HG03064 (cell line): ENCODE measurements at regions not wholly inside any gene's neighbourhood (a gene's known extent, or its start where the extent isn't known, plus 50 kb on each side); places are given as distances from the start of the nearest gene placed in this dataset.

Source experiments
- ATAC-seq: cut with Tn5 transposase; IDR thresholded peaks from one replicate; pipeline ENCODE4 v1.9.1; 2021; ENCODE audit warnings: low read depth; ENCODE audit not compliant: unreplicated experiment

DNA sequence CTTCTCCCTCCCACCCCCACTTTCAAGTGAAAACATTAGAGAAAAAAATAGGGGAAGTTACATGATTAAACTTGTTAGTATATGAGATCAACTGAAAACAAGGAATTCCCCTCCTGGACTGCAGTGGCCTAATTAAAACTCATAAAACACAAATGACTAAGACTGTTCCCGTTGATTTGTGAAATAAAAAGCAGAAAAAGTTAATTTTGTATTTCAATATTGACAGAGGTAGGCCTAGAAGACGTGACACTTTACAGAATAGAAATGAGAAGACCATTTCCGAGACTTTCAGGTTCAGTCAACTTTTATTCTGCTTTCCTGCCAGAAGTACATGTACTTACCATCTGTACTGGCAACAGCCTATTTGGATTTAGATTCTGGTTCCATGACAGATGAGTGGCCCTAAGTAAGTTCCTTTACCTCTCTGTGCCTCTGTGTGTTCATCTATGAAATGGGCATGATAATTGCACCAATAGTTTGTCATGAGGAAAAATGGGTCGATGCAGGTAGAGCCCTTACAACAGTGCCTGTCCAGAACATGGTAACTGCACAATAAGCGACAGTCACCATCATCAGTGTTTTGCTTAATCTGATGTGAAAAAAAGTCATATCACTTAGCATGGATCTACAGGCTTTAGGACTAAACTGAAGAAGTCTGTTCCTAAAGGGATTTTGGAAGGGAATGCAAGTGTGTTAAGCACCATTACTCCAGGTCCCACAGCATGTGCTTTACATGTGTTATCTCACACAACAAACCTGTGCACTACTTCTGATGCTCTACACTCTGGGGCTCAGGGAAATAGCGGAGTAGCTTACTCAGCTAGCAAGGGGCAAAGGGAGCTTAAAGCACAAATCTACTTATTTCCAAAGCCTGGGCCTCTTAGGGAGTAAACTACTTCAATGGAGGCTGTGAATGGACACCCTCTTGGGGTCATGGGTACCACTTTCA lies 562.3 kb upstream of the DIPK2B start:
- no peak for ATAC-seq

- no peak for ATAC-seq
Measured at GRCh38 chrX:45761920-45762319, 561.2 kb upstream of the DIPK2B start.

DNA sequence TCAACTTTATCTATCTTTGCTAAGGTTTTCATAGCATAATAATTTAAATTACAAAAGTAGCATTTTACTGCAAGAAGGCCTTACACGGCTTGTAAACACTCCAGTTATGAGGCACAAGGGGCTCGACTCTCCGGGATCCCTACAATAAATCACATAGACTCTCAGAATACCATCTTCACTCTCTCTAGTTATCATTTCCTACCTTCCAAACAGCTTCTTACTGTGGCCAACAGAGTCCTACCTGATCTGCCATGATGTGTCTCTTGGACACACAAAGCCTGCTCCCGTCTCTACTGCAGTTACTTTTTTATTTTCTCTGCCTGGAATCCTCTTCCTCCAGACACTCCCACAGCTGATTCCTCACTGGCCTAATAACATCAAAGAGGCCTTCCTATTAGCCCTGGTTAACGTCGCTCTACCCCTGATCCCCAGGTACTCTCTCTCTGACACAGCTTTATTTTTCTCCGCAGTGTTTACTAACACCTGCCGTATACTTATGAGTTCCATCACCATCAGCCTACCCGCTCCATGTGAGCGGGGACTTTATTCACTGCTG lies 559.6 kb upstream of the DIPK2B start:
- no peak for ATAC-seq

- ATAC-seq, result peak; percentile 72
Measured at GRCh38 chrX:45758738-45759397, 558.2 kb upstream of the DIPK2B start.

- no peak for ATAC-seq
Measured at GRCh38 chrX:45758319-45758718, 557.6 kb upstream of the DIPK2B start.

- no peak for ATAC-seq
Measured at GRCh38 chrX:45757272-45757671, 556.6 kb upstream of the DIPK2B start.

DNA sequence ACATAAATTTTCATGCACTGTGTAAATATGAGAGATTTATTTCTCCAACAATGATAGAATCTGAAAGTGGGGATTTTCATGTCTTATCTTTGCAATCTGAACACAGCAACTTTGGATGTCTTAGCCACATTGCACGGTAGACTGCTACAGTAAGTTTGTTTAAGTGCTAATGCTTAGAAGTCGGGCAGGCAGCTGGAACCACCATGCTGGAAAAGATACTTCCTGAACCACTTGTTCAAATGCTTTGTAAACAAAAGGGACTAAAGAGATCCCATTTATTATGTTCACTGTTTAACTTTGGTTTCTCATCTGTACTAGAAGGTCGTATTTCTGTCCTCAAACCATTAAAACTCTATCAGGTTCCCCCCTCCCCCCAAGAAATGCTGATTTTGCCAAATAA lies 555.9 kb upstream of the DIPK2B start:
- no peak for ATAC-seq

- ATAC-seq, result no peak
Measured at GRCh38 chrX:45755703-45756102, 555.0 kb upstream of the DIPK2B start.

GRCh38 chrX:45751156-45751555 lies 550.5 kb upstream of the DIPK2B start:
- ATAC-seq, result no peak

- ATAC-seq, result no peak
Measured at GRCh38 chrX:45750639-45751038, 550.0 kb upstream of the DIPK2B start.

DNA sequence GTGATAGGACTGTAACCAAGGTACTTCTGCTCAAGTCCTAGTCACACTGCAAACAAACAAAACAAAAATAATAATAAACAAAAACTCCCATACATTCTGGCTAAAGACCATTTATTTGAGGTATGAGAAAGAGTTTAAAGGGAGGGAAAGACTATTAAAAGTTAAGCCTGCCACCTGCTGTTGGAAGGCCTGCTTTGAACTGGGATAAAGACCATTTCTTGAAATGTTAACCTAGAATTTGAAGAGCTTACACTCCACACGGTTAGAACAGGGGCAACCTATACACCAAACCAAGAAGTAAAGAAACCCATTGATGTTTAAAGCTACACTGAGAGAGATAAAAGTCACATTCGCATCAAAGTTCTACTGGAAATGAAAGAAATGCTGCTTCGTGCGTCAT lies 548.7 kb upstream of the DIPK2B start:
- no peak for ATAC-seq

- ATAC-seq, result no peak
Measured at GRCh38 chrX:45748369-45748774, 547.7 kb upstream of the DIPK2B start.

- no peak for ATAC-seq
Measured at GRCh38 chrX:45747905-45748304, 547.2 kb upstream of the DIPK2B start.

- no peak for ATAC-seq
Measured at GRCh38 chrX:45745479-45745878, 544.8 kb upstream of the DIPK2B start.

DNA sequence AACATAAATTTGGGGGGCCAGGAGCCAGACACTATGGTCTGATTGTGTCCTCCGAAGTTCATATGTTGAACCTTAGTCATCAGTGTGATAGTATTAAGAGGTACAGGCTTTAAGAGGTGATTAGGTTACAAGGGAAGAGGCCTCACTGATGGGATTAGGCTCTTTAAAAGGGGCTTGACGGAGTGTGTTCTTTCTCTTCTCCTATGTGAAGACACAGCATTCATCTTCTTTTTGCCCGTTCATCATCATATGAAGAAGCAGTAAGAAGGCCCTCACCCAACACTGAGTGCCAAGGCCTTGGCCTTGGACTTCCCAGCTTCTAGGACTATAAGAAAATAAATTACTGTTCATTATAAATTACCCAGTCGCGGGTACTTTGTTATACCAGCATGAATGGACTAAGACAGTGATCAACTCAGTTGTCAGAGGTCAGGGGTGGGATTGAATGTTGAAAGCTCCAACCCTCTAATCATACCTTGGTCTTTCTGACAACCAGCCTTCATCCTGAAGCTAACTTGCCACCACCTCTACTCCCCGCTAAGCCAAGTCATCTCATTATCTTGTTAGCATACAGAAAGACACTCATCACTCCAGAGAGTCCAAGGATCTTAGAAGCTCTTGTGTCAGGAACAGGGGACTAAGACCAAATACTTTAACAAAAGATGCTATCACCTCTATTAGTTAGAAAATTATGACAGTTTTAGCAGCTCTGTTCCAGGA lies 543.4 kb upstream of the DIPK2B start:
- ATAC-seq, result no peak

DNA sequence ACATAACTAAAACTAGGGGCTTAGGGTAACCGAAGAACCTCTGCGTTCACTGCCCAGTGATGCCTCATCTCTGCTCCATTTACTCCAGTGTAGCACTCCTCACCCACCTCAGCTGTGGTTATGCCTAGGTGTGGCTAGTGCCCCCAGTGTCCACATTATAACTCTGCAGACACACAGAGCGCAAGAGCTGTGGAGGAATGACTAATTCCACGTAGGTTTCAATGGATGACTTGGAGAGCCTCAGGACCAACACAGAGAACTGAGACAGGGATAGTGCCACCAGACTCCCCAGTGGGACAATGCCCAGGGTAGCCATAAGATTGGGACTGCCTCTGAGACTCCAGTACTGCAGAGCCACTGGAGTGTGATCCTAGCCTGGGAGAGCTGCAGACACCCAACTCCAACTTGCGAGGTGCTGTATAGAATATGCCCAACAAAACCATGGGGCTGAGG lies 542.4 kb upstream of the DIPK2B start:
- ATAC-seq, result no peak

DNA sequence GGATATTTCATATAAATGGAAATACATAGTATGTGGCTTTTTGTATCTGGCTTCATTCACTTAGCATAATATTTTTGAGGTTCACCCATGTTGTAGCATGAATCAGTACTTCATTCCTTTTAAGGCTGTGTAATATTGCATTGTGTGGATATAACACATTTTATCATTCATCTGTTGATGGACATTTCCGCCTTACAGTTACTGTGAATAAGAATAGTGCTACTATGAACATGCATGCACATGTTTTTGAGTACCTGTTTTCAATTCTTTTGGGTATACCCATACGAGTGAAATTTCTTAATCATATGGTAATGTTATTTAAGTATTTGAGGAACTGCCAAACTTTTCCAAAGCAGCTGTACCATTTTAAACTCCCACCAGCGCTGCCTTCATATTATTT lies 539.6 kb upstream of the DIPK2B start:
- no peak for ATAC-seq

GRCh38 chrX:45735571-45735970 lies 534.9 kb upstream of the DIPK2B start:
- no peak for ATAC-seq

DNA sequence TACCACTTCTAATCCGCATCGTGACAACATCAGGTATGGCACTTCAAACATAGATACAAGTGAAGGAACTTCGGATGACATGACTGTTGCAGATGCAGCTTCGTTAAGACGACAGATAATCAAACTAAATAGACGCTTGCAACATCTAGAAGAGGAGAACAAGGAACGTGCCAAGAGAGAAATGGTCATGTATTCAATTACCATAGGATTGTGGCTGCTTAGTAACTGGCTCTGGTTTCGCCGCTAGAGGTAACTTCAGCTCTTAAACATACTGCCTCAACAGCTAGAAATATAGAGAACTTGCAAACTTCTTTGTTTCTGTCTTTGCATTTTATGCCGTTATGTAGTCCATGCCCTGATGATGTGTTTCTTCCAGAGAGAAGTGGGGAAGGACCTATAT lies 530.8 kb upstream of the DIPK2B start:
- no peak for ATAC-seq

DNA sequence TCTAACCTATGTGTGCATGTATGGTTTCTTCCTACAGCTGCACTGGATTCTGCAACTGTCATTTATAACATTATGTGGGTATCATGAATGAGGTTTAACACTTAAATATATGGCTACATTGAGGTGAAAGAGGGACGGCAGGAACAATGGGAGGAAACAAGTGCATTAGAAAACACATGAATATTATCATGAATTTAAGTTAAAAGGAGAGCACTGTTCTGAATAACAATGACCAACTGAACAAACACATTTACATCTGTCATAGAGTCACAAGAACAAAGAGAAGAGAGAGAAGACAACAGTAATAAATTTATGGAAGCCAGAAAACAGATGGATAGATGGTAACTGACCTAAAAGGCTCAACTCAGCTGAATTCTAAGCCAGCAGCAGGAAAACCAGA lies 527.1 kb upstream of the DIPK2B start:
- no peak for ATAC-seq

DNA sequence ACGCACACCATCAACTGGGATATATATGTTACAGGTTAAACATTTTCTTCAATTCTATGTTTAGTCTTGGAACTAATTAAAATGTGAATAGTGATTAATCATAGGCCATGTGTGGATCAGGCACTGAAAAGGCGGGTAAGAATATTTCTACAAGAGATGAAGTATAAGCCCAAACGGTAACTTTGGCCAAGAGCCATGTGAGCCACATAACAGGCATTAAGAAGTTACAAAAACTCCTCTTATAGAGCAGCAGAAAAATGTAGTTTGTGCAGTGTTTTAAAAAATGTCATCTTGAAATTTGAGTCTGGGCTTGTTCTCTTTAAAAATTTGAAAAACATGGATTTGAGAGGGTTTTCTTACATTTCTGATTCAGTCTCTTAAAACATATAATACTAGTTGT lies 521.8 kb upstream of the DIPK2B start:
- no peak for ATAC-seq
